H1 (cell line): ENCODE measurements at regions not wholly inside any gene's neighbourhood (a gene's known extent, or its start where the extent isn't known, plus 50 kb on each side); places are given as distances from the start of the nearest gene placed in this dataset.

ENCODE experiments used
- CTCF ChIA-PET: fragments of 300-600 bp; sonication (Branson Sonifier 250); formaldehyde crosslinking; loops from one replicate; lab custom pipeline; 2021; ENCODE audit not compliant: partially characterized antibody; lab: Charles Lee
- POLR2A ChIA-PET: fragments of 300-600 bp; sonication (Branson Sonifier 250); formaldehyde crosslinking; loops from one replicate; lab custom pipeline; 2021; ENCODE audit warnings: inconsistent platforms; ENCODE audit not compliant: partially characterized antibody; lab: Charles Lee
- DNase-seq, 2 experiments: peaks; one replicate each; pipeline versions ENCODE4 v3.0.0 to v3.0.0-alpha.2; 2010 to 2022; ENCODE audit warnings: low spot score in 2 of 2, low read depth in 1 of 2, mixed read lengths in 1 of 2
- FAIRE-seq: peaks from 2 replicates; lab custom pipeline; 2011; peaks lifted over from hg19 to GRCh38; lab: Jason Lieb, UNC
- H2AFZ ChIP-seq: 2 replicates; pipeline ENCODE4 v1.8.1; 2012; ENCODE audit warnings: low read length, inconsistent platforms
- H2AK5ac ChIP-seq: 2 replicates; pipeline ENCODE4 v1.6.1; 2013; ENCODE audit warnings: low read depth, low read length
- H2BK120ac ChIP-seq: replicated peaks from 2 replicates; pipeline ENCODE3; 2013; ENCODE audit warnings: low read depth, low read length, inconsistent platforms
- H2BK12ac ChIP-seq: 2 replicates; pipeline ENCODE4 v1.6.1; 2013; ENCODE audit warnings: low read depth, low read length
- H2BK15ac ChIP-seq: 2 replicates; pipeline ENCODE4 v1.6.1; 2013; ENCODE audit warnings: low read length
- H2BK20ac ChIP-seq: 2 replicates; pipeline ENCODE4 v1.6.1; 2013; ENCODE audit warnings: low read length
- H2BK5ac ChIP-seq: 2 replicates; pipeline ENCODE4 v1.6.1; 2013; ENCODE audit warnings: low read depth, low read length
- H3K14ac ChIP-seq: 2 replicates; pipeline ENCODE4 v1.6.1; 2013; ENCODE audit warnings: inconsistent platforms; ENCODE audit not compliant: insufficient read length
- H3K18ac ChIP-seq: 2 replicates; pipeline ENCODE4 v1.6.1; 2013; ENCODE audit warnings: low read length; ENCODE audit errors: extremely low read depth
- H3K23ac ChIP-seq: 2 replicates; pipeline ENCODE4 v1.6.1; 2013; ENCODE audit warnings: inconsistent platforms; ENCODE audit not compliant: insufficient read length
- H3K23me2 ChIP-seq: 2 replicates; pipeline ENCODE4 v1.6.1; 2013; ENCODE audit warnings: low read depth, low read length
- H3K27ac ChIP-seq: 2 replicates; pipeline ENCODE4 v1.6.1; 2011; ENCODE audit warnings: low read depth, low read length, inconsistent platforms
- H3K27me3 ChIP-seq, 4 experiments: replicated peaks in 1 of 4; 1 replicate in 1 of 4; 2 replicates in 3 of 4; pipeline versions ENCODE4 v1.6.1 to v1.8.1; 2011 to 2013; ENCODE audit warnings: low read length in 3 of 4, mild to moderate bottlenecking in 3 of 4, inconsistent platforms in 2 of 4, mixed read lengths in 2 of 4, moderate library complexity in 1 of 4; ENCODE audit not compliant: control insufficient read depth in 3 of 4, insufficient read depth in 3 of 4; ENCODE audit errors: extremely low read depth in 1 of 4
- H3K36me3 ChIP-seq, 4 experiments: 2 replicates each; pipeline versions ENCODE4 v1.6.1 to v1.8.1; 2011 to 2013; ENCODE audit warnings: mild to moderate bottlenecking in 4 of 4, low read length in 3 of 4, moderate library complexity in 2 of 4, control low read depth in 1 of 4, inconsistent platforms in 1 of 4; ENCODE audit not compliant: insufficient read depth in 4 of 4, control insufficient read depth in 2 of 4
- H3K4ac ChIP-seq: replicated peaks from 2 replicates; pipeline ENCODE3; 2013; ENCODE audit warnings: low read length, low read depth, mixed read lengths, inconsistent platforms; ENCODE audit not compliant: insufficient read length
- H3K4me1 ChIP-seq, 4 experiments: replicated peaks in 1 of 4; 1 replicate in 1 of 4; 2 replicates in 3 of 4; pipeline versions ENCODE4 v1.6.1 to v1.8.1; 2011 to 2013; ENCODE audit warnings: low read length in 3 of 4, inconsistent platforms in 2 of 4, mixed read lengths in 1 of 4; ENCODE audit not compliant: insufficient read depth in 4 of 4, control insufficient read depth in 3 of 4
- H3K4me2 ChIP-seq, 2 experiments: 2 replicates each; pipeline versions ENCODE4 v1.6.1 to v1.8.1; 2011 to 2013; ENCODE audit warnings: low read depth in 2 of 2, low read length in 2 of 2, control low read depth in 1 of 2, inconsistent platforms in 1 of 2, mild to moderate bottlenecking in 1 of 2; ENCODE audit not compliant: insufficient read depth in 1 of 2
- H3K4me3 ChIP-seq, 4 experiments: fragments of 200-600, 300-600 bp in 1 of 4; sonication (generic), shearing (Covaris generic), sonication (Bioruptor Twin) in 1 of 4; 2 replicates each; pipeline versions ENCODE4 v1.5.1 to v1.8.1; 2011 to 2016; ENCODE audit warnings: low read length in 4 of 4, low read depth in 3 of 4, control low read depth in 2 of 4, inconsistent platforms in 2 of 4, mild to moderate bottlenecking in 2 of 4, mixed read lengths in 1 of 4, moderate library complexity in 1 of 4; ENCODE audit not compliant: insufficient read depth in 2 of 4; ENCODE audit errors: extremely low read depth in 1 of 4
- H3K56ac ChIP-seq: replicated peaks from 2 replicates; pipeline ENCODE3; 2013; ENCODE audit warnings: low read depth, mild to moderate bottlenecking, mixed read lengths, low read length, inconsistent platforms; ENCODE audit not compliant: insufficient read length
- H3K79me1 ChIP-seq: 2 replicates; pipeline ENCODE4 v1.6.1; 2013; ENCODE audit warnings: low read depth, low read length, control low read depth
- H3K79me2 ChIP-seq, 2 experiments: 2 replicates each; pipeline versions ENCODE4 v1.6.1 to v1.8.1; 2012 to 2013; ENCODE audit warnings: low read length in 2 of 2, mild to moderate bottlenecking in 2 of 2, inconsistent platforms in 1 of 2; ENCODE audit not compliant: insufficient read depth in 2 of 2, control insufficient read depth in 1 of 2
- H3K9ac ChIP-seq, 4 experiments: replicated peaks in 1 of 4; 1 replicate in 1 of 4; 2 replicates in 3 of 4; pipeline versions ENCODE4 v1.6.1 to v1.8.1; 2011 to 2013; ENCODE audit warnings: low read depth in 3 of 4, low read length in 3 of 4, control low read depth in 2 of 4, mild to moderate bottlenecking in 2 of 4, moderate library complexity in 2 of 4, inconsistent platforms in 1 of 4; ENCODE audit errors: extremely low read depth in 1 of 4
- H3K9me3 ChIP-seq, 2 experiments: 2 replicates each; pipeline versions ENCODE4 v1.6.1 to v1.8.1; 2012 to 2013; ENCODE audit warnings: mild to moderate bottlenecking in 2 of 2, moderate library complexity in 2 of 2, control low read depth in 1 of 2, inconsistent platforms in 1 of 2, low read depth in 1 of 2, low read length in 1 of 2, mixed read lengths in 1 of 2; ENCODE audit not compliant: insufficient read depth in 2 of 2
- H4K20me1 ChIP-seq, 2 experiments: replicated peaks in 1 of 2; 2 replicates each; pipeline versions ENCODE3 to v1.8.1; 2011 to 2013; ENCODE audit warnings: inconsistent platforms in 2 of 2, low read length in 2 of 2, mild to moderate bottlenecking in 1 of 2; ENCODE audit not compliant: insufficient read depth in 2 of 2, control insufficient read depth in 1 of 2
- H4K5ac ChIP-seq: 2 replicates; pipeline ENCODE4 v1.6.1; 2013; ENCODE audit warnings: low read length, low read depth, mixed read lengths, inconsistent platforms; ENCODE audit not compliant: insufficient read length
- H4K8ac ChIP-seq: 2 replicates; pipeline ENCODE4 v1.8.0; 2013; ENCODE audit warnings: mild to moderate bottlenecking, moderate library complexity, low read length, inconsistent platforms; ENCODE audit not compliant: insufficient read depth; ENCODE audit errors: extremely low read depth
- H4K91ac ChIP-seq: replicated peaks from 2 replicates; pipeline ENCODE3; 2013; ENCODE audit warnings: low read length, mixed read lengths, inconsistent platforms; ENCODE audit not compliant: insufficient read length
- CTBP2 ChIP-seq: IDR thresholded peaks from 2 replicates; pipeline ENCODE4 v1.7.0; 2011; ENCODE audit warnings: borderline replicate concordance, mild to moderate bottlenecking, moderate library complexity, mixed read lengths, low read length; ENCODE audit not compliant: insufficient read depth, insufficient read length
- E2F6 ChIP-seq: IDR thresholded peaks from 2 replicates; pipeline ENCODE4 v1.6.1; 2012; ENCODE audit warnings: inconsistent platforms
- EZH2 ChIP-seq: fragments of 200-600 bp; sonication (generic); IDR thresholded peaks from 2 replicates; pipeline ENCODE4 v1.7.1; 2012; ENCODE audit warnings: low read depth, mild to moderate bottlenecking, moderate library complexity, low read length, inconsistent platforms; ENCODE audit not compliant: severe bottlenecking
- MAFK ChIP-seq: IDR thresholded peaks from 2 replicates; pipeline ENCODE4 v1.6.1; 2012; ENCODE audit warnings: low read depth, mild to moderate bottlenecking, improper control_type of control experiment, low read length
- NRF1 ChIP-seq: IDR thresholded peaks from 2 replicates; pipeline ENCODE4 v1.6.1; 2011; ENCODE audit warnings: mild to moderate bottlenecking, low read depth, low read length, improper control_type of control experiment
- RNF2 ChIP-seq: fragments of 200-900, 300-1000 bp; sonication (generic); IDR thresholded peaks from 2 replicates; pipeline ENCODE4 v1.7.1; 2016; ENCODE audit warnings: borderline replicate concordance, low read depth, mild to moderate bottlenecking, antibody characterized with exemption, low read length; ENCODE audit not compliant: poor library complexity, severe bottlenecking; ENCODE audit errors: missing control alignments
- RXRA ChIP-seq: IDR thresholded peaks from 2 replicates; pipeline ENCODE4 v1.6.1; 2011; ENCODE audit warnings: low read depth, mild to moderate bottlenecking, low read length, moderate library complexity; ENCODE audit not compliant: insufficient read depth
- SAP30 ChIP-seq: fragments of 300-600 bp; sonication (generic); IDR thresholded peaks from 2 replicates; pipeline ENCODE4 v1.7.1; 2012; ENCODE audit warnings: low read length, moderate library complexity, mild to moderate bottlenecking, inconsistent platforms; ENCODE audit not compliant: insufficient read depth, insufficient replicate concordance
- SUZ12 ChIP-seq: fragments of 200-600 bp; sonication (generic); IDR thresholded peaks from 2 replicates; pipeline ENCODE4 v1.6.1; 2012; ENCODE audit warnings: mild to moderate bottlenecking, inconsistent platforms, low read length, moderate library complexity, mixed read lengths
- TAF7 ChIP-seq: optimal IDR thresholded peaks from 2 replicates; pipeline ENCODE3; 2011; ENCODE audit warnings: low read depth, mild to moderate bottlenecking, inconsistent platforms, low read length, moderate library complexity, borderline replicate concordance
- USF2 ChIP-seq: IDR thresholded peaks from 2 replicates; pipeline ENCODE4 v1.6.1; 2011; ENCODE audit warnings: low read length, improper control_type of control experiment
- YY1 ChIP-seq: IDR thresholded peaks from 2 replicates; pipeline ENCODE4 v1.6.1; 2011; ENCODE audit warnings: low read depth, mild to moderate bottlenecking, low read length
- WGBS, 2 experiments: shearing (Covaris generic) in 1 of 2; methylation state at CpG; one replicate each; pipeline versions ENCODE4 v1.1.6 to v1.1.7; 2013 to 2015; ENCODE audit warnings: low lambda C conversion rate in 2 of 2, mixed read lengths in 2 of 2, inconsistent platforms in 1 of 2, low coverage in 1 of 2, missing lambda C conversion rate in 1 of 2; ENCODE audit not compliant: insufficient replicate concordance in 2 of 2, insufficient coverage in 1 of 2, insufficient read length in 1 of 2; ENCODE audit errors: extremely low coverage in 1 of 2, missing lambda C conversion rate in 1 of 2; 5-methylcytosine and 5-hydroxymethylcytosine counted together

DNA sequence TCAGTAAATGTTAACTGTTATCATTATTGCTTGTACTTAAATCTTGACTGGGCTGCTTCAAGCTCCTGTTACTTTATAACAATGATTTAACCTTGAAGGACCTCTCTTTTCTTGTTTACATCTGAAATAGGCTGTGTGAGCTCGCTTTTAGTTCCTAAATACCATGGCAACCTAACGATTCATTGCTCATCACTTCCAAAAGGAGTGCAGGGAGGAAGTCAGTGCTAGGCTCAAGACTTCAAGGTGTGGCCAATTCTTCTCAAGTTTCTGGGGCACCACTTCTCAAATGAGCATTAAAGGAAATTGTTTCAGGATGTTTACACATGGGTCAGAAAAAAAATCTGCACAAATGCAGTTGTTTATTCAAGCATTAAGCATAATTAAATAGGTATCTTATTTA lies 284.2 kb downstream of the MTERF1 start:
- Histone ChIP-seq H4K8ac (no peak overlapping the region), H3K4me1 (no peaks in the 10 kb centered on the region), H3K23me2 (no peaks in the 10 kb centered on the region), H2BK120ac (no peak overlapping the region), H3K36me3 (no peaks in the 10 kb centered on the region), H3K18ac (no peak overlapping the region), H3K14ac (no peak overlapping the region), H2AFZ (no peak overlapping the region), H2BK5ac (no peak overlapping the region), H2AK5ac (no peak overlapping the region), H4K91ac (no peak overlapping the region), H4K5ac (no peak overlapping the region), H3K27ac (no peak overlapping the region), H4K20me1 (no peaks in the 10 kb centered on the region), H3K4ac (no peak overlapping the region), H2BK20ac (no peak overlapping the region), H2BK12ac (no peak overlapping the region), H3K9ac (no peak overlapping the region), H3K56ac (no peak overlapping the region), H2BK15ac (no peak overlapping the region), H3K4me3 (no peak overlapping the region), H3K23ac (no peak overlapping the region), H3K4me2 (no peak overlapping the region), H3K9me3 (no peaks in the 10 kb centered on the region), H3K79me1 (no peaks in the 10 kb centered on the region), H3K27me3 (no peaks in the 10 kb centered on the region), H3K79me2 (no peaks in the 10 kb centered on the region)
- FAIRE-seq (no peak), DNase-seq (no peak)
- ChIA-PET POLR2A (interaction anchor here (1.1 kb wide), 1 partner anchor 30 kb away, joined by 3 read pairs; no protein-coding TSS in a partner anchor), CTCF (no interaction called here)
- WGBS, 2 experiments, result 81% methylated on average over 2 of the region's 2 CpGs; no CpG with 5 or more reads in 1 of the 2 experiments
- TF ChIP-seq YY1 (no peak), NRF1 (no peak), SAP30 (no peak), RXRA (no peak), CTBP2 (no peak), RNF2 (no peak), EZH2 (no peak), SUZ12 (no peak), E2F6 (no peak), USF2 (no peak), TAF7 (no peak), MAFK (no peak)
